ENCODE measurements at regions not wholly inside any gene's neighbourhood (a gene's known extent, or its start where the extent isn't known, plus 50 kb on each side); places are given as distances from the start of the nearest gene placed in this dataset.

- no peaks in the 10 kb centered on the region for H3K9me3 ChIP-seq (ENCODE audit: control insufficient read depth, insufficient read depth, low read length)
- WGBS, 2 experiments (ENCODE audit: extremely low coverage in 2 of 2, insufficient read length in 1 of 2) = no CpG with 5 or more reads among the region's 3 CpGs
- no peaks in the 10 kb centered on the region for H3K36me3 ChIP-seq (ENCODE audit: control insufficient read depth, insufficient read depth, low read length)
- no peak overlapping the region for H4K91ac ChIP-seq (ENCODE audit: insufficient read depth, low read depth, low read length)
- ChIA-PET POLR2A (ENCODE audit: unreplicated experiment) (no interaction called here), CTCF (no interaction called here)
- no peak overlapping the region for H2AK9ac ChIP-seq (replicated peaks; ENCODE audit: low read depth, low read length, poor library complexity)
- ATAC-seq (ENCODE audit: low read depth) = no peak
- no peak overlapping the region for H3K23ac ChIP-seq (ENCODE audit: low read depth, low read length)
- H3K4me3 ChIP-seq (ENCODE audit: insufficient read depth, low read depth, low read length) = no peak overlapping the region
- H2BK20ac ChIP-seq (ENCODE audit: low read depth, low read length) = no peak overlapping the region
- H2AFZ ChIP-seq (replicated peaks; ENCODE audit: low read length, poor library complexity) = no peak overlapping the region
- H2BK120ac ChIP-seq (ENCODE audit: low read depth, low read length) = no peak overlapping the region
- H4K5ac ChIP-seq (ENCODE audit: low read depth, low read length) = no peak overlapping the region
- H3K4ac ChIP-seq (ENCODE audit: low read depth, low read length) = no peak overlapping the region
- H3K14ac ChIP-seq (replicated peaks; ENCODE audit: low read depth, low read length) = no peak overlapping the region
- no peak overlapping the region for H2AK5ac ChIP-seq (ENCODE audit: low read depth, low read length)
- H3K4me2 ChIP-seq (ENCODE audit: low read depth, low read length) = no peak overlapping the region
- intact Hi-C loops (cut with micrococcal nuclease) (no loop called here), dilution Hi-C loops (cut with HindIII; ENCODE audit: low sequenced_read_pairs, unreplicated experiment) (no loop called here), in situ Hi-C loops (cut with MboI; ENCODE audit: low sequenced_read_pairs) (no loop called here)
- TF ChIP-seq ELK1 (IDR thresholded peaks at IDR 0.05; ENCODE audit: borderline replicate concordance, low read depth, low read length) = no peak
- TF ChIP-seq CTCF (conservative IDR thresholded peaks at IDR 0.05; ENCODE audit: low read depth, low read length) = no peak
- no peak for TF ChIP-seq MAZ (IDR thresholded peaks at IDR 0.05; ENCODE audit: borderline replicate concordance, low read depth, low read length)
- TF ChIP-seq MAFK (IDR thresholded peaks at IDR 0.05; ENCODE audit: low read depth, low read length) = no peak
- TF ChIP-seq POLR2A (IDR thresholded peaks at IDR 0.05; ENCODE audit: low read depth, low read length) = no peak
- no peak for TF ChIP-seq CEBPB (IDR thresholded peaks at IDR 0.05; ENCODE audit: low read depth, low read length)
- no peak for TF ChIP-seq MXI1 (IDR thresholded peaks at IDR 0.05; ENCODE audit: borderline replicate concordance, low read depth, low read length)
- TF ChIP-seq SMC3 (IDR thresholded peaks at IDR 0.05; ENCODE audit: low read depth, low read length) = no peak
- no peak for TF ChIP-seq FOS (IDR thresholded peaks at IDR 0.05; ENCODE audit: low read depth, low read length)
- TF ChIP-seq RFX5 (IDR thresholded peaks at IDR 0.05; ENCODE audit: low read depth, low read length) = no peak
- no peak for TF ChIP-seq RCOR1 (IDR thresholded peaks at IDR 0.05; ENCODE audit: insufficient replicate concordance, low read length)
- TF ChIP-seq RAD21 (IDR thresholded peaks at IDR 0.05; ENCODE audit: low read length) = no peak
- no peak overlapping the region for H2BK5ac ChIP-seq (ENCODE audit: low read depth, low read length, poor library complexity, severe bottlenecking)
- no peaks in the 10 kb centered on the region for H3K9me1 ChIP-seq (ENCODE audit: insufficient read depth, low read length)
- no peak overlapping the region for H3K56ac ChIP-seq (ENCODE audit: extremely low read depth, insufficient read depth, low read length)
- no peaks in the 10 kb centered on the region for H3K79me1 ChIP-seq (ENCODE audit: low read depth in 1 of 2, low read length in 2 of 2)
- H3K18ac ChIP-seq (ENCODE audit: low read depth, low read length) = no peak overlapping the region
- no peak overlapping the region for H3K27ac ChIP-seq (ENCODE audit: insufficient read depth, low read length)
- no peaks in the 10 kb centered on the region for H3K4me1 ChIP-seq (ENCODE audit: control insufficient read depth, insufficient read depth, low read length)
- H4K20me1 ChIP-seq (ENCODE audit: insufficient read depth, low read length) = no peaks in the 10 kb centered on the region
- no peak overlapping the region for H2BK15ac ChIP-seq (ENCODE audit: low read depth, low read length)
- no peak overlapping the region for H4K8ac ChIP-seq (ENCODE audit: low read depth in 2 of 2, low read length in 2 of 2)
- BruUV-seq (replicated peaks) = no TSS peak
- H3K27me3 ChIP-seq (ENCODE audit: control insufficient read depth, insufficient read depth, low read length) = no peaks in the 10 kb centered on the region
- no peak for DNase-seq
- no peak overlapping the region for H3K9ac ChIP-seq (ENCODE audit: low read depth, low read length)
Measured at GRCh38 chr12:18807714-18808113, 69.8 kb downstream of the CAPZA3 start.

All from IMR-90 (cell line).